GM12875 (cell line): ENCODE measurements at regions not wholly inside any gene's neighbourhood (a gene's known extent, or its start where the extent isn't known, plus 50 kb on each side); places are given as distances from the start of the nearest gene placed in this dataset.

Experiments
- H3K4me3 ChIP-seq: one replicate; pipeline ENCODE4 v1.5.1; 2011; ENCODE audit warnings: low read depth, low read length, control low read depth
- TF ChIP-seq, protein P1 (sequence below): IDR thresholded peaks from 2 replicates; pipeline ENCODE4 v1.5.1; 2011; ENCODE audit warnings: low read depth, mild to moderate bottlenecking, control low read depth, inconsistent platforms, low read length, moderate library complexity, borderline replicate concordance; ENCODE audit not compliant: insufficient read depth

DNA sequence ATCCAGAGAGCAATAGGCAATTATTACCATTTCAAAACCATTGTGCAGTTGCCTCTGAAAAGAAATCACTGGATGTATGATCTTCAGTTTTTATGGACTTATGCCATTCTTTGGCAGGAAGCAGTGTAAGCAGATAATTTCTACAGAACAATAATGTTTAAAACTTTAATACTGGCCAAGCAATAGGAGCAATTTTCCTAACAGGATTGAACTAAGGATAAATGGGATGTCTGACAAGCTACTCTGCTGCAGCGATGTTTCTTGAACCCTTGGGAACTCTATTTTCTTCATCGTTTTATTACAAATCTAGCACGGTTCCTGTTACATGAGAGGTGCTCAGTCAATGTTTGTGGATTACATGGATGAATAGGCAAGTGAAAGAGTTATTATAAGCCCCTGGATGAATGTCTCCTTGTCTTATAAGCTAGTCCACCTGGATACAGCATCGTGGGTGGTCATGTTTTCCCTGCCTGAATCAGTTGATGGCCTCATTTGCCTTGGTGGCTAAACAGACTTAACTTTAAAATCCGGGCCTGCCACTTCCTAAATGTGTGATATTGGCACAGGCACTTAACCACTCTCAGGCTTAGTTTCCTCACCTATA is 68.2 kb upstream of the MDM1 start:
- H3K4me3 ChIP-seq, result no peak overlapping the region
- TF ChIP-seq, protein P1, sequence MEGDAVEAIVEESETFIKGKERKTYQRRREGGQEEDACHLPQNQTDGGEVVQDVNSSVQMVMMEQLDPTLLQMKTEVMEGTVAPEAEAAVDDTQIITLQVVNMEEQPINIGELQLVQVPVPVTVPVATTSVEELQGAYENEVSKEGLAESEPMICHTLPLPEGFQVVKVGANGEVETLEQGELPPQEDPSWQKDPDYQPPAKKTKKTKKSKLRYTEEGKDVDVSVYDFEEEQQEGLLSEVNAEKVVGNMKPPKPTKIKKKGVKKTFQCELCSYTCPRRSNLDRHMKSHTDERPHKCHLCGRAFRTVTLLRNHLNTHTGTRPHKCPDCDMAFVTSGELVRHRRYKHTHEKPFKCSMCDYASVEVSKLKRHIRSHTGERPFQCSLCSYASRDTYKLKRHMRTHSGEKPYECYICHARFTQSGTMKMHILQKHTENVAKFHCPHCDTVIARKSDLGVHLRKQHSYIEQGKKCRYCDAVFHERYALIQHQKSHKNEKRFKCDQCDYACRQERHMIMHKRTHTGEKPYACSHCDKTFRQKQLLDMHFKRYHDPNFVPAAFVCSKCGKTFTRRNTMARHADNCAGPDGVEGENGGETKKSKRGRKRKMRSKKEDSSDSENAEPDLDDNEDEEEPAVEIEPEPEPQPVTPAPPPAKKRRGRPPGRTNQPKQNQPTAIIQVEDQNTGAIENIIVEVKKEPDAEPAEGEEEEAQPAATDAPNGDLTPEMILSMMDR, result no peak

DNA sequence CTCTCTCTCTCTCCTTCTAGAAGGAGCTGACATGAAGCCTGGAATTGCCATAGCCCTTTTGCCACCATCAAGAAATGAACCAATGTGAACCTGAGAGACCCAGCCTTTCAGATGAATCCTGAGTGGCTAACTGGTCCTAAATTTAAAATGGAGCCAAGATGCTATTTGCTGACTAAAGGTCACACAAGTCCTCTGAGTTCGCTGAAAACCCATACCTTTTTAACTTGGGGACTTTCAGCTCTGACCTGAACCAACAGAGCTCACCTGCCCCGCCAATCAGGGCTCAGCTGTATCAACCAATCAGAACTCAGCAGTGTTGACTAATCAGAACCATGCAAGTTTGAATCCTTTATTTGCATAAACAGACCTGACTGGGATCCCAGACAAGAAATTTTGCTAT is 70.3 kb upstream of the MDM1 start:
- TF ChIP-seq, protein P1, result no peak
- no peak overlapping the region for H3K4me3 ChIP-seq

DNA sequence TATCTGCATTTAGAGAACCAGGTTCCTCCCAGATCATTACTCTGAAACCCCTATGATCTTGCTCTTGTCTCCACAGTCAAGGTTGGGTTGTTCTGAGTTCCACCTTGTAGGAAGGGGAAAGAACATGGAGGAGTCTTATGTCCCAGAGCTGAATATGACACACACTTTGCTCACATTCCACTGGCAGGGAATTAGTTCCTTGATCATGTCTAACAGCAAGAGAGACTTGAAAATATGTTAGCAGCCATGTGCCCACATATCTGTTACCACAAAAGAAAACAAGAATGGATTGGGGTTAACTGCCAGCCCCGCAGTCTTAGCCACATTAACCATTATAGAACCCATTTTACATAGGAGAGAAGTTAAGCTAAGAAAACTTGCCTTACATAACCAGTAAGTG is 71.1 kb upstream of the MDM1 start:
- TF ChIP-seq, protein P1, result no peak
- no peak overlapping the region for H3K4me3 ChIP-seq

DNA sequence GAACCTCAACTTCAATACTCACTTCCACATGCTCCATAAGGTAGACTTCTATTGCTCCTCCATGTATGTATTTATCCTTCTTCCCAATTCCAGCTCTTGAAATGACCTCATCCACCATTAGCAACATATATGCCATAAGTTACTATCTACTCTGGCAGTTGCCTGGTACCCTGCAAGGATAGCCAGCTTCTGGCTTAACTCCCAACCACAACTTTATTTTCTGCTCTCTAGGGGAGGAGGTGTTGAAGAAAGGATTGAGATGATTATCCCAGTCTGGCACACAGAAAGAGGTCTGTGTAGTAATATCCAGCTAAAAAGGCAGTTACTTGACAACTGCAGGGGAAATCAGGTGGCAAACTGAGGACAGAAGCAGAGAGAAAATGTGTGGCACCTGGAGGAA is 71.5 kb upstream of the MDM1 start:
- H3K4me3 ChIP-seq, result no peak overlapping the region
- TF ChIP-seq, protein P1, result no peak

DNA sequence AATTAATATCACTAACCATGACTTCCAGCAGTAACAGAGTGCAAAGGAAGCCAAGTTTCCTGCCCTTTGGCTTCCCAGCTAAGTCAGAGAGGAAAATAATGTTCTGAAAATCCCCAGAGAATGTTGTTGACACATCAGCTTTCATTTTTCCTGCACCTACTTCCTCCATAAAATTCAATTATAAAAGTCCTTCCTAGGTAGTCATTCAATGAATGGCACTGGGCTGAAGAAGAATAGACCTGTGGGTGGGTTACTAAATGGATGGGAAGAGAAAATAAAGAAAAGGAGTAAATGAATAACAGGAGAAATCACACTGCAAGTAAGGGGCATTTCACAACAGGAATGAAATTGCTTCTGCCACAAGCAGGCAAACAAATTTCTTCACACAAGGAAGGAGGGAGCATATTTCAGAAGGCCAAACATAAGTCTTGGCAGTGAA is 73.2 kb upstream of the MDM1 start:
- TF ChIP-seq, protein P1, result no peak
- no peak overlapping the region for H3K4me3 ChIP-seq

DNA sequence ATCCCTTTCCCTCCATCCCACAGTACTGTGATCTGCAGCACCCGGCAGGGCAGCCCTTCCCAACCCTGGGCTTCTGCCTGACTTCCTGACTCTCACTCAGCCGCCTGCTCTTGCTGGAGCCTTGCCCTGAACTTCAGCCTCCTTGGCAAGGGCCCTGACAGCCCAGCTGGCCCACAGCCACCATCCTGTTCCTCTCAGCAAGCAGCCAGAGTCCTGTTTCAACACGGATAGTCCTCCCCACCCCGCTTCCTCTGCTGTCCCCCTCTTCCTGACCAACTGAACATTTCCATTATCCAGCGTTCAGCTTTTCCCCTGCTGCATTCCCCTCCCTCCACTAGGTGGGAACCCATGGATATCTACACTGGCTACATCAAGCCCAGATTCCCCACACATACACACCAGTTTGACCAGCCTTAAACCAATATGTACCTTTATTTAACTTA is 74.0 kb upstream of the MDM1 start:
- H3K4me3 ChIP-seq, result no peak overlapping the region
- TF ChIP-seq, protein P1, result no peak

DNA sequence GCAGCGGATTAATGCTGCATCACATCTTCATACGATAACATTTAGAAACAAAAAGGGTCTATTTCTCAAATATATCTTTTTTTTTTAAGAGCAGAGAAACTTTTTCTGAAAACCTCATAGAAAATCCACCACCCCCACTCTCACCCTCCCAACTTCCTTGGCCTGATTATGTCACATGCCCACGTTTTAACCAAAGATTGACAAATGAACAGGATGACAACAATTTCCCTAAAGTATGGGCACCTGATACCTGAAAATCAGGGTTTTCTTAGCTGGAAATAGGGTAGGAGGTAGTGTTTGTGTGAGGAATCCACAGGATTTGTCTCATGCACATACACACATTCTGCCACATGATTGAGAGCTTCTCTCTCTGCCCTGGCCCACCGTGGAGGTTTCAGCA is 74.7 kb upstream of the MDM1 start:
- TF ChIP-seq, protein P1, result no peak
- no peak overlapping the region for H3K4me3 ChIP-seq
